GM10266 (cell line): ENCODE measurements at regions not wholly inside any gene's neighbourhood (a gene's known extent, or its start where the extent isn't known, plus 50 kb on each side); places are given as distances from the start of the nearest gene placed in this dataset.
"Not testable (repeated sequence)": the region's sequence is repeated elsewhere in the genome, so short reads cannot be mapped to it uniquely, and the experiment has no call there.

Source experiments
- DNase-seq: peaks from one replicate; pipeline ENCODE4 v3.0.0; 2012; ENCODE audit errors: extremely low spot score
- TF ChIP-seq, protein P1 (sequence below): IDR thresholded peaks from 2 replicates; pipeline ENCODE4 v1.5.1; 2012; ENCODE audit warnings: mild to moderate bottlenecking, low read depth; ENCODE audit not compliant: control insufficient read depth, insufficient read depth; ENCODE audit errors: missing control alignments

DNA sequence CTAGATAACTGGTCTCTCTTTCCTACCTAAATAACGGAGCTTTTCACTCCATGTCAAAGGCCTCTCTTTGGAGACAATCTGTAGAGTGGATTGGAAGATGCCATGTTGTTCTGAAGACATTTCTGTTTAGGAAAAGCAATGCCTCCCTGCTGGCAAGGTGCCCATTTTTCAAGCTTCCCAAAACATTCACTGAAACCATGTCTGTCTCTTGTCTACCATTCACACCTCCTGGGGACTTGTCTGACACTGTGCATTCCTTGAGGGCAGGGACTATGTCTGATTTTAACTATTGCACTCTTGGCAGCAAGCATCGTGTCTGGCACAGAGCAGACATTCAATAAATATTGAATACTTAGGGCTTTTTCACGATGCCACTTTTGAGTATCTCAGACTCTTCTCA lies 528.9 kb upstream of the NRP1 start:
- TF ChIP-seq, protein P1, sequence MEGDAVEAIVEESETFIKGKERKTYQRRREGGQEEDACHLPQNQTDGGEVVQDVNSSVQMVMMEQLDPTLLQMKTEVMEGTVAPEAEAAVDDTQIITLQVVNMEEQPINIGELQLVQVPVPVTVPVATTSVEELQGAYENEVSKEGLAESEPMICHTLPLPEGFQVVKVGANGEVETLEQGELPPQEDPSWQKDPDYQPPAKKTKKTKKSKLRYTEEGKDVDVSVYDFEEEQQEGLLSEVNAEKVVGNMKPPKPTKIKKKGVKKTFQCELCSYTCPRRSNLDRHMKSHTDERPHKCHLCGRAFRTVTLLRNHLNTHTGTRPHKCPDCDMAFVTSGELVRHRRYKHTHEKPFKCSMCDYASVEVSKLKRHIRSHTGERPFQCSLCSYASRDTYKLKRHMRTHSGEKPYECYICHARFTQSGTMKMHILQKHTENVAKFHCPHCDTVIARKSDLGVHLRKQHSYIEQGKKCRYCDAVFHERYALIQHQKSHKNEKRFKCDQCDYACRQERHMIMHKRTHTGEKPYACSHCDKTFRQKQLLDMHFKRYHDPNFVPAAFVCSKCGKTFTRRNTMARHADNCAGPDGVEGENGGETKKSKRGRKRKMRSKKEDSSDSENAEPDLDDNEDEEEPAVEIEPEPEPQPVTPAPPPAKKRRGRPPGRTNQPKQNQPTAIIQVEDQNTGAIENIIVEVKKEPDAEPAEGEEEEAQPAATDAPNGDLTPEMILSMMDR: no peak
- DNase-seq: no peak

DNA sequence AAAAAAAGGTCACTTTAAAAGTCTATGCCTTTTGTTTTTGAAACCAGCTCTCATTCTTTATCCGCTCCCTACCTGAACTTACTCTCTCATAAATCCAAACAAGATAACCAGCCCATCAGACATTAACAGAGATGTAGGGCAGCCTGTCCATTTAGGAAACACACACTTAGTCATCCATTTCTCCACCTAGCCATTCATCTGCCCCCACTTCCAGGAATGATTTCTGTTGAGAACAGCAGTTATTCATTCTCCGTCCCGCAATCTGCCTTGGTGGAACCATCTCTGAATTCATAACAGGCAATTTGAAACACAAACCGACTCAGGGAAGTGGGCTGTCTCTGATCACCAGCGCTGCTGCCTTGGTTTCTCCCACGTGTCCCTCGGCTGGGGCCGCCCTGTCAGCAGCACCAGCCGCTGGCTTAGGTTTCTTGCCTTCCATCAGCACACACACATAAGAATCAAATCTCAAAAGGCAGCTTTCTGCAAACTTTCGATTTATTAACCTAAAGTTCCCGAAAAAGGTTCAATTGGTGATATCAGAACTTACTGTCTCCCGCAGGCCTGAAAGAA lies 528.2 kb upstream of the NRP1 start:
- DNase-seq: no peak
- TF ChIP-seq, protein P1: no peak

DNA sequence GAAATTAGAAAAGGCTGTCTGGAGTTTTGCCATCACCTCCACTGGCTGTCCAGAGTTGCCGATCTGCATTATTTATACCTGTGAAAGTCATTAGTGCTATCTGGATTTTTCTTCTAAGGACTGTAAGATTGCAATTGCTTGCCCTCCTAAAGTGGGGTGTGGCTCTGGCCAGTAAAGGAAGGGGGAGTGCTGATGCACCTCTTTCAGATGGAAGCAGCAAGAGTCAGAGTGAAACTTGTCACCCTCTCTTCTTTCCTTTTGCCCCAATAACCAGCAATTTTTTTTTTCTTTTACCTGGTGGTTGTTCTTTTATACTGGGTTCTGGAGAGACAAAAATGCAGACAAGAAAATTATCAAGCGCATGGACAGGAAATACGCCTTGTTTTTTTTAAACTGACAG lies 527.4 kb upstream of the NRP1 start:
- DNase-seq: no peak
- TF ChIP-seq, protein P1: no peak

DNA sequence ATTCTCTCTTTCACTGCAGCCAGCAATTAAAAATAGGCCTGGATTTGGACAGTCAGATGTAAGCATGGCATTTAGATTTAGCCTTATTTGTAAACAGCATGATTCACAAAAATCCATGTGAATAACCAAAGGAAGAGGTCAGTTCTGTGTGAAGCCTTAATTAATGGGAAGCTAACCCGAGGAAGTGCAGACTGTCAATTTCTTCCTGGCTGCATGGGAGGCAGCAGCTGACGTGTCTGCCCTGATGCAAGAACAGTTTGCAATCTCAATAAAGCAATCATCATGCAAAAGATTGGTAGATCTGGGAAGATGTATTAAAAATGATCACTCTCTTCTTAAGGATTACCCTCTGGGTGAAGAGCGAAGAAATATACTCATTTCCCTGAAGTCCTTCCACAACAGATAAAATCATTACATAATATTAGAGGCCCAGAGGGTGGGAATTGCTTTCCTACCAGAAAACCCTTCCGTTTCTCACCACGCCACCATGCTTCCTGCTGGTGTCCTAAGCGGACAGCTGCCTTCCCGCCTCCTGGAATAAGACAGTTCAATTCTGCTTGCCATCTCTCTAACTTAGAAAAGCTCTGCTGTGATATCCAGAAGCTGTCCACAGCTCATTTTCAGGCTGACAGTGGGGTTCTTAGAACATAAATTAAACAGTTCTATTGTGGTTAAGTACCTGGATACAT lies 526.7 kb upstream of the NRP1 start:
- TF ChIP-seq, protein P1: no peak

DNA sequence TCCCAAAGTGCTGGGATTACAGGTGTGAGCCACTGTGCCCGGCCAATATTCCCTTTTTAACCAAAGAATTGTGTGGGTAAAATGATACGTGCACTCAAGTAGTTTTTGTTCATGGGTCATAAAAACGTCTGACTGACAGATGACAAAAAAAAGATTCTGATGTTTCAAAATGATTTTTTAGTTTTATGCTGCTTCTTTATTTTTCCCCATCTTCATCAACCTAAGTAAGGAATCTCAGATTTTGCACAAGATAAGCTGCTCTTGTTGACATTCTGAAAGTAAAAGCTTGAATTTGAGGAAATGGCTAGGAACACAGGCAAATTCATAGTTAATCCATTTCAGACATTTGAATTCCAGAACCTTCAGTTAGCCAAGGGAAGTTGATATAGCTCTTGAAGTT lies 526.1 kb upstream of the NRP1 start:
- no peak for DNase-seq
- TF ChIP-seq, protein P1: no peak

More for the DNA sequence above, 526.7 kb upstream of the NRP1 start:
- no peak for DNase-seq

DNA sequence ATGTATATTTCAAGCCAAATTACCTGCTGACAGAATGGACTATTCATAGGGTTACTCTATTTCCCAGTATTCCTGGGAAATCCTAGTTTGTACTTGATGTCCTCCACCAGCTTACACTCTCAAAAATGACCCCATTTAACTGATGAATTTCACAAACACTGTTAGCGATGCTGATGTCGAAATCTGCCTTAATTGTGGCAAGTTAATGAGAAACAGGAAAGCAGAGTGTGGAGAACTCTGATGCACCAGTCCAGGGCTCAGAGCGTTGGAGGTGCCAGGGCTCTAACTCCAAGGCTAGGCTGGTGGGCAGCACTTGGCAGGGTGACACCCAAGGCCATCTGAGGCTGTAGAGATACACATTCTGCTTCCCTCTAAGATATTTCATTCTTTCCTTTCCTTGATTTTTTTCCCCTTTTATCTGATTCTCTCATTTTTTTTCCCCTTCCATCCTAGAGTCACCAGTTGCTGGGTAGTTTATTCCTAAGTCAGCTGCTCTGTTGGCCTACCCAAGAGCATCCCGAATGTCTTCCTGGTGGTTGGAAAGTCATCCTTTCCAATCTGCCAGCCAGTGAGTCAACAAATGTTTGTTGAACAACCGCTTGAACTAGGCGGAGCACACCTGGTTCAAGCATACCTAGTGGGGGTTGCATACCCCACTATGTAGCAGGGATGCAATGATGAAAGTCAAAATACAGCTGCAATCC lies 525.0 kb upstream of the NRP1 start:
- DNase-seq: no peak
- TF ChIP-seq, protein P1: no peak

DNA sequence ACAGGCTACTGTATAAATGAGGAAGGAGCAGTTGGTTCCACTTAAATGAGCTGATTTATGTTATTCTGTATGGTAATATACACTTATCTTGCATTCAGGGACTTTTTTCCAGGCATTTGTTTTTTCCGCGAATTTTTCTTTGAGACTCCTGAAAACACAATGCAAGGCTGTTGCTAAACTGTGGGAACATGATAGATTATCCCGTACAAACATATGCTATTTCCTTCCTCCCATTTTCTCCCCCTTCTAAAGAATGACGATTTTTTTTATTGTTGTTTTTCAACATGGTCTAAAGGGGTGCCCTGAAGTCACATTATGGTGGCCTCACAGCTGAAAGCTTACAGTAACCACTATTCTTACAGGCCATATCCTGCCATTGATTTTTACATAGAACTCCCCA lies 523.9 kb upstream of the NRP1 start:
- TF ChIP-seq, protein P1: no peak
- DNase-seq: no peak

DNA sequence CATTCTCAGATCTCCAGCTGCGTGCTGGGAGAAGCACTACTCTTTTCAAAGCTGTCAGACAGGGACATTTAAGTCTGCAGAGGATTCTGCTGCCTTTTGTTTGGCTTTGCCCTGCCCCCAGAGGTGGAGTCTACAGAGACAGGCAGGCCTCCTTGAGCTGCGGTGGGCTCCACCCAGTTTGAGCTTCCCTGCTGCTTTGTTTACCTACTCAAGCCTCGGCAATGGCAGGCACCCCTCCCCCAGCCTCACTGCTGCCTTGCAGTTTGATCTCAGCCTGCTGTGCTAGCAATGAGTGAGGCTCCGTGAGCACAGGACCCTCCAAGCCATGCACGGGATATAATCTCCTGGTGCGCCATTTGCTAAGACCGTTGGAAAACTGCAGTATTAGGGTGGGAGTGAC lies 518.8 kb upstream of the NRP1 start:
- not testable (repeated sequence) for DNase-seq
